GM19324 (cell line): ENCODE measurements at regions not wholly inside any gene's neighbourhood (a gene's known extent, or its start where the extent isn't known, plus 50 kb on each side); places are given as distances from the start of the nearest gene placed in this dataset.

Experiments
- ATAC-seq: cut with Tn5 transposase; IDR thresholded peaks from one replicate; pipeline ENCODE4 v1.9.1; 2021; ENCODE audit warnings: mild to moderate bottlenecking, moderate library complexity; ENCODE audit not compliant: unreplicated experiment, low FRiP score

GRCh38 chr9:87148331-87149104 is 201.2 kb upstream of the GAS1 start:
- ATAC-seq, result no peak

GRCh38 chr9:87149799-87150198 is 202.5 kb upstream of the GAS1 start:
- no peak for ATAC-seq

GRCh38 chr9:87152256-87152655 is 204.9 kb upstream of the GAS1 start:
- ATAC-seq, result no peak

- no peak for ATAC-seq
Observed at GRCh38 chr9:87156247-87156646, 208.9 kb upstream of the GAS1 start.

- ATAC-seq, result no peak
Observed at GRCh38 chr9:87157366-87158031, 210.2 kb upstream of the GAS1 start.

GRCh38 chr9:87158765-87159164 is 211.5 kb upstream of the GAS1 start:
- ATAC-seq, result no peak

- ATAC-seq, result no peak
Observed at GRCh38 chr9:87160148-87161102, 213.1 kb upstream of the GAS1 start.

- no peak for ATAC-seq
Observed at GRCh38 chr9:87167161-87167560, 219.9 kb upstream of the GAS1 start.

GRCh38 chr9:87167582-87167981 is 220.3 kb upstream of the GAS1 start:
- ATAC-seq, result no peak

- no peak for ATAC-seq
Observed at GRCh38 chr9:87178302-87178701, 231.0 kb upstream of the GAS1 start.

GRCh38 chr9:87179553-87180340 is 232.4 kb upstream of the GAS1 start:
- ATAC-seq, result no peak

- no peak for ATAC-seq
Observed at GRCh38 chr9:87180361-87180760, 233.1 kb upstream of the GAS1 start.

GRCh38 chr9:87180841-87181240 is 233.5 kb upstream of the GAS1 start:
- ATAC-seq, result no peak

- no peak for ATAC-seq
Observed at GRCh38 chr9:87181670-87182069, 234.4 kb upstream of the GAS1 start.

GRCh38 chr9:87184956-87185642 is 237.8 kb upstream of the GAS1 start:
- ATAC-seq, result no peak

GRCh38 chr9:87187656-87188055 is 240.3 kb upstream of the GAS1 start:
- no peak for ATAC-seq

- ATAC-seq, result no peak
Observed at GRCh38 chr9:87189006-87189405, 241.7 kb upstream of the GAS1 start.

GRCh38 chr9:87193151-87193550 is 245.8 kb upstream of the GAS1 start:
- no peak for ATAC-seq

- ATAC-seq, result no peak
Observed at GRCh38 chr9:87193925-87194868, 246.9 kb upstream of the GAS1 start.
